Loucy (cell line): ENCODE measurements at regions not wholly inside any gene's neighbourhood (a gene's known extent, or its start where the extent isn't known, plus 50 kb on each side); places are given as distances from the start of the nearest gene placed in this dataset.

Source experiments
- EZH2phosphoT487 ChIP-seq: fragments of 200-600 bp; IDR thresholded peaks from 2 replicates; pipeline ENCODE4 v1.6.1; 2018; ENCODE audit warnings: antibody characterized with exemption, mild to moderate bottlenecking, moderate library complexity, borderline replicate concordance
- TF ChIP-seq, protein P1 (sequence below): fragments of 200-600 bp; sonication (generic); conservative IDR thresholded peaks from 2 replicates; pipeline ENCODE4 v1.5.1; 2014; ENCODE audit warnings: mild to moderate bottlenecking, antibody characterized with exemption, low read length

DNA sequence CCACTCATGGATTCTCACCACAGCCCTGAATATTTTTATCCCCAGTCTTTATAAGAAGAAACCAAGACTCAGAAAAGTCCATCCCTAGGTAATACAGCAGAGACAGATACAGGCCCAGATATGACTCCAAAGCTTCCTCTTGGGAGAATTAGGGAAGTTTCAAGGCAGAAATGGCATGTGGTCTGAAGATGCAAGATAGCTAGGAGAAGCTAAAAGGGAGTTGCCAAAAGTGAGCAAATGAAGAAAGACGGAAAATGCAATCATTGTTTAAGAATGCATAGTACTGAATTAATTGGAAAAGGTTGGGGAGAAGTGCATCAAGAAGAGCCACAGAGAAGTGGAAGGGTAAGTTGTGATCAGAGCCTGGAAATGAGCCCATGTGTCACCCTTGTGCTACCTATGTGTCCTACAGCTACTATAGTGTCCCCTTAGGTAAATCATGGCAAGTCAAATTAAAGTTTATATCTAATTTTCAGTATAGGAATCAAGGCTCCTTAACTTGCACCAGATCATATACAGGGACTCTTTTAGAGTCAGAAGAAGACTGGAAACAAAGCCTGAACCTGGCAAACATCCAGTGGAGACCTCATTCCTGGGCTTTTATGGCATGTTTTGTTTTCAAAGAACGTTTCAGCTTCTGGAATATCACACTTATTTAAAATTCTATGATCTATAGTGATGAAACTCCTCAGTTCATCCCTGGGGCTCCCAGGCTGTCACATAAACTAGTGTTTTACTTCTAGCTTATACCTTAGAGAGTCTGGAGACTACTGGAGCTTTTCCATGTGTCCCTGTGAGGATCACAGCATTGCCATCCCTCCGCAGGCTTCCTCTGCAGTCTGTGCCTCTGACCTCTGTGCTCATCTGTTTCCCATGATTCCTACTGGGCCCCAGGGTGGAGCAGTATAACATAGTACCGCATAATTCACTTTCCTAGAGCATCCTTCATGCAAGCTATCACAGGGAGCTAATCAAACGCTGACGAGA is 189.0 kb upstream of the CDKN3 start:
- TF ChIP-seq, protein P1, sequence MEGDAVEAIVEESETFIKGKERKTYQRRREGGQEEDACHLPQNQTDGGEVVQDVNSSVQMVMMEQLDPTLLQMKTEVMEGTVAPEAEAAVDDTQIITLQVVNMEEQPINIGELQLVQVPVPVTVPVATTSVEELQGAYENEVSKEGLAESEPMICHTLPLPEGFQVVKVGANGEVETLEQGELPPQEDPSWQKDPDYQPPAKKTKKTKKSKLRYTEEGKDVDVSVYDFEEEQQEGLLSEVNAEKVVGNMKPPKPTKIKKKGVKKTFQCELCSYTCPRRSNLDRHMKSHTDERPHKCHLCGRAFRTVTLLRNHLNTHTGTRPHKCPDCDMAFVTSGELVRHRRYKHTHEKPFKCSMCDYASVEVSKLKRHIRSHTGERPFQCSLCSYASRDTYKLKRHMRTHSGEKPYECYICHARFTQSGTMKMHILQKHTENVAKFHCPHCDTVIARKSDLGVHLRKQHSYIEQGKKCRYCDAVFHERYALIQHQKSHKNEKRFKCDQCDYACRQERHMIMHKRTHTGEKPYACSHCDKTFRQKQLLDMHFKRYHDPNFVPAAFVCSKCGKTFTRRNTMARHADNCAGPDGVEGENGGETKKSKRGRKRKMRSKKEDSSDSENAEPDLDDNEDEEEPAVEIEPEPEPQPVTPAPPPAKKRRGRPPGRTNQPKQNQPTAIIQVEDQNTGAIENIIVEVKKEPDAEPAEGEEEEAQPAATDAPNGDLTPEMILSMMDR, result no peak
- no peak for TF ChIP-seq EZH2phosphoT487
